Pulmonary artery endothelial cell (primary cell): ENCODE measurements at regions not wholly inside any gene's neighbourhood (a gene's known extent, or its start where the extent isn't known, plus 50 kb on each side); places are given as distances from the start of the nearest gene placed in this dataset.
"Not testable (repeated sequence)": the region's sequence is repeated elsewhere in the genome, so short reads cannot be mapped to it uniquely, and the experiment has no call there.

Experiments used
- DNase-seq: peaks from one replicate; pipeline ENCODE4 v3.0.0-alpha.2; 2011; ENCODE audit warnings: low read depth, low spot score

DNA sequence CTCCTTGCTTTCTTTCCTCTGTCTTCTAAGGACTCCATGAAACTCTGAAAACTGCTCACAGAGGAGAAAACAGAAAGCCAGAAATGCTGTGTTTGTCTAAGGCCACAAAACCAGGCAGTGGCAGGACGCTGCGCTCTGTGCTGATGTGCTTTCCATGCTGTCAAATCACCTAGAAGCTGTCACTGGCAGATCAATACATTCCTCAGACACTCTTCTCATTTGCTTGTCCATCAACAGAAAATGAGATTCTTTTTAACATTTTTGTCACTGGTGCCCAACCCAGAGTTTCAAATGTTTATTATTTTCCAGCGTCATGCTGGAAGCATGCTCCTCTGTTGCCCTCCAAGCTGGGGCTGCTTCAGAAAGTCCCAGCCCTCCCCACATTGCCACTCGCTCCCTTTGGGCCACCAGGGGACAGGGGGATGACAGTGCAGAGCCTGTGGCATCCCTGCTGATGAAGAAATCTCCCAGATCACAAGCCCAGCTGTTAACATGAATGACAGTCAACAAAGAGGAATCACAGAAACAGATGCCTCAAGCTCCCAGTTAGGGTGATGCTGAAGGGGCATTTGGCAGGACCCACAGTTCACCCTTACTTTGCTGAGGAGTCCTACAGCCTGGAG, 117.5 kb upstream of the MEIS1 start:
- DNase-seq: no peak

DNA sequence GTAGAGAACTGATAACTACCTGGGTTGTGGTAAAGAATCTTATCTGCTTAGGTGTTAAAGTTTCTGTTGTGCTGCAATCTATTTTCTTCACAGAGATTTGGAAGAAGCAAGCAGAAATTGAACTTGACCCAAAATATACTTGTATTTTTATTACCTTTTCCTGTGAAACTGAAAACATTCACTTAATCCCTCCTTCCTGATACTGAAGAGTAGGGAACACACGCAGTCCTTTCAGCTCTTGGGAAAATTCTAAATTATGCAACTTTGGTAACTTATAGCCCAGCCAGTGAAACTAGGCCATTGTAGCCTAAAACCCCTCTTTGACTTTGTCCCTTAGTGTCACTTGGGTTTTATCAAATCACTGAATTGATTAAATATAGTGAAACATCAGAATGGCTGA, 128.4 kb upstream of the MEIS1 start:
- DNase-seq: no peak

DNA sequence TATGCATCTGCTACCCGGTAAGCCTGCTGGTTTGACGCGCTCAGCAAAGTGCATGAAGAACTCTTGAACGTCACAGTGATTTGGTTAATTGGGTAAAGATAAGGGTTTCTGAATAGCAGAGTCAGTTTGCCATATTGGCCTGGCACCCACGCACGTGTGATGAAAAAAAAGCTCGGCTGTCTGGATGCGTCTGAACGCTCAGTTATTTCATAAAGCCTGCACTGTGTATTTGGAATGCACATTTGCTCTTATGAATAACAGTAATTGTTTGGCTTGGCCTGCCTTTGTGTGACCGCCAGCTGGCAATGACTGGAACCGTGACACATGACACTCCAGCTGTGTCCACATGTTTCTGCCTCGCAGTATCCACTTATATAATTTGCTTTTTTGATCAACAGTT, 129.2 kb upstream of the MEIS1 start:
- DNase-seq: no peak

DNA sequence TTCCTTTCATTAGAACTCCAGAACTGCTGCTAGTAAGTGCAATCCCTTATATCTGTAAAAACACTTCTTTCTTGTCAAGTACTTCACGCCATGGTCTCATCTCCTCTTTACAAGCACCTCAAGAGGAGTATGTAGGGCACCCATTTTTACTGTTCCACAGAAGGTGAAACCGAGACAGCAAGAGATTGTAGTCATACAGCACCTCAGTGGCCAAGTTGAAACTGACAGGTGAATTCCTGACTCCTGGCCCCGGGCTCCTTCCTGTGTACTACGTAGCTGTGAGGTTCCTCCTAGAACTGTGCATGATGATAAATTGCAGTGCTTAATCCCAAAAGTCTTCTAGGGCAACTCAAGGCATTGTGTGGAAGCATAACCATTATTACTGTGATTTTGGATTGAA, 131.5 kb upstream of the MEIS1 start:
- no peak for DNase-seq

DNA sequence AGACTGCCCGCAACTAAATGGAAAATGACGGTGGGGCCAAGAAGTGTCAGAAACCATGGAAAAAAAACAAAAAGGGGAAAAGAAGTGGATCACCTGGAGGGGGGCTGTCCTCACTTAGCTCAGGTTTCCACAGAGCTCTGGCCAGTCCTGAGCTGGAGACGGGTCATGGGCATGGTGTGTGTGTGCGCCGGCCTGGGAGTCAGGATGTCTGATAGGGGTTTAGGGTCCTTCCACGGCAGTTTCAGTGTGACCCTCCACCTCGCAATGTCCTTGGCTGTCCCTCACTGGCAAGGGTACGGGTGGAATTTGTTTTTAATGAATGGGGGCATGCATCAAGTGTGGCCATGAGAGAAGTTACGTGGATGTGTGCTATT, 133.2 kb upstream of the MEIS1 start:
- DNase-seq: no peak

DNA sequence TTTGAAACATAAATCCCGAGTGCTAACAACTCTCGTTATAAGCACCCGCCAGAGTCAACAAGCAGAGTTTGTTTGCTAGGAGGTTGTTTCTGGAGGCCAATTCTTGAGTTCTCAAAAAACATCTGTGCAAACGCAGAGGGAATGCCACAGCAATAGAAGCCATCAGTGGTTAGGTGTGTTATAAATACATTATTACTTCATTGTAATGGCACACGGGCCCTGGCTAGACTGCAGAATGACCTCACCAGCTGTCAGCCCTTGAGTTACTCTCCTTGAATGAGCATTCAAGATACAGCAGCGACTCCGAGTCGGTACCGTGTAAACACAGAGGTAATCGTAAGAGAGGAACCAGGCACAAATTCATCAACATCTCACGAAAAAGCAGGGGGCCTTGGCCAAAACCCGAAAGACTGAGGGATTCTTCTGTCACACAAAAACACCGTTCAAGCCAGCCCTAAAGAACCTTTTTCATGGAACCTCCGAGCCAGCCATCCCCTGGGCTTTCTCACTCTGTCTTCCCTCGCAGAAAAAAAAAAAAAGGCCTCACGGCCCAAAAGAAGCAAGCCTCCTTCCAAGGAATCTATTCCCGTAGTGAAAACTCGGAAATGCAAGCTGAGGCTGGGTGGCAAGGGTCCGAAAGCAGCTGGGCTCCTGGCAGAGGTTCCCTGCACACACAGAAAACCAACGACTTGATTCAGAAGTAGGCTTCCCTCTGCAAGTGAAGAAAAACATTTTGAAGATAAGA, 133.7 kb upstream of the MEIS1 start:
- no peak for DNase-seq

DNA sequence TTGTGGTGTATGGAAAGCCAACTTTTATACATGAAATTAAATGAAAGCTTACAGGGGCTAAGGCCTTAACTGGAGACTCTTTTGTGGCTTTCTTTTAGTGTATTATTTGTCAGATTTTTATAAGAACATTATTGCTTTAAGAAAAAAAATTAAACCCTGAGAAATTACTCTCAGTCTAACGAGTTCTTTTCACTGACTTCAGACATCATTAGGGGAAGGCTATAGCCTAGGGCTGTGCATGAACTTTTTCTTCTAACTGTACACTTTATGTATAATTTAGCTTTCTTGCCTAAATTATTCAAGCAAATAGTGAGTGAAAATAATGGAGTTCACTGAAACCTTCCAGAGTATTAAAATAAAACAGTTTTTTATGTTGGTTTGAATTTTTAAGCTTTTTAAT, 151.1 kb upstream of the MEIS1 start:
- no peak for DNase-seq

DNA sequence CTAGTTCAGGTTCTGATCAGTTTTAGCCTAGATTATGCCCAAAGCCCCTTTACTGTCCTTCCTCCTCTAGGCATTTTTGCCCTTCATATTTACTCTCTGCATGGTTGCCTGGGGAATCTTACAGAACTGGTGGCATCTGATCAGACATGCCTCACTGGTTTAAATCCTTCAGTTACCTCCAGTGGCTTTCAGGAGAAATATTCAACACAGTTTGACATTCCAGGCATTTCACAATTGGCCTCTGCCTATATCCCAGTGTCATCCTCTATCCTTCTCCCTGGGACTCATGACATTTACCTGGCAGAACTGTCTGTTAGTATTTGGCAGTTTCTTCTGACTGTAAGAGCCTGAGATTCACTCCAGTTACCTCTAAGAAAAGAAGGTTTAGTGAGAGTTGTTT, 152.9 kb upstream of the MEIS1 start:
- DNase-seq: no peak

DNA sequence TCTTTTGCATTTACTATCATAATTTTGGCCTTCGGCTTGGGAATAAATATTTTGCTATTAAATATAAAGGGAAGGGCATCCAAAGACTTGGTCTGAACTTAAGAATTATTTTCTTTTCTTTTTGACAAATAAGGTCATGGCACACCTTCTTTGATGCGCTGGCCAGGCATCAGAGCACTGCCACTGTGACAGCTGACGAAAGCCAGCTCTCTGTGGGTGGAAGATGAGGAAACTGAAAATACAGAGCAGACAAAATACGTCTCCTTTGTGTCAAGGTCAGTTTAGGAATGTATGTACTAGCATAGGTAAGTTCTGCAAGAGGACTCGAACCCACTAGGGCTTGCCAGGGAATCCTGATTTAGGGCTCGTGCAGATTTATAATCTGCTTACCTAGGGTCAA, 155.9 kb upstream of the MEIS1 start:
- DNase-seq: no peak

DNA sequence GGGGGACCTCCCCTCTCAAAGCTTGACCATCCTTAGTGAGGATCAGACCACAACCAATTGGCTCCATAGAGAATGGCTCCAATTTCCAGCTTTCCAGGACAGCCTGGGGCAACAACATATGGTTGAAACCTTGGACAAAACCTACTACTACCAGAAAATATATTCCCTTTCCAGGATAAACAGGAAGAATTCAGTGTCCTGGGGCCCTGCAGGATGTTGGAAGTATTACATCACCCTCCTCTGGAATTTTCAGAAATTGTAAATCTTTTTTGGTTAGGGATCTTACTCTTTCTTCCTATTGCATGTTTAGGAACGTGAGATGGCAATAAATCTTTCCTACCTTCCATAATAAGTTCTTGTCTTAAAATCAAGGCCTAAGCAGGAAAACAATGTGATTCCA, 158.9 kb upstream of the MEIS1 start:
- DNase-seq: no peak

DNA sequence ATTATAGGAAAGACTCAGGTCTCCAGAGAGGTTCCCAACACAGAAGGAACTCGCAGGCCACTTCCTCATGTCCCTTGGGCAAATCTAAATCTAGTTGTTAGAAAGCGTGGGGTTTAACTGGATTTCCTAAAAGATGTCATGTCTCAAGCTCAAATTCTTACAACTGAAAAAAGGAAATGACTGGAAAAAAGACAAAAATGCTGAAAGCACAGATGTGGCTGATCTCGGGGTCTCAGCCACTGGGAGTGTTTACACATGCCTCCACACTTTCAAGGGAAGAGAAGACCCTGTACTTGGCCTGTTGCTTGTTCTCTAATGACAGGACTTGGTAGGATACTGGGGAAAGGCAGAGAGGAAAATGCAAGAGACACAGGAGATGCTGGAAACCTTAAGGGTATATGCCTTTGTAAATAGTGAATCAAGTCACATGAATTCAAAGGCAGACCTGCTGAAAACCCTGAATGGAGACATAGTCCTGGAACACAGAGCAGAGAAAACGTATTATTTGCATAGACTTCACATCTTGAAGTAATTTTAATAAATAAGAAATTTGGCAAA, 160.9 kb upstream of the MEIS1 start:
- DNase-seq: no peak

DNA sequence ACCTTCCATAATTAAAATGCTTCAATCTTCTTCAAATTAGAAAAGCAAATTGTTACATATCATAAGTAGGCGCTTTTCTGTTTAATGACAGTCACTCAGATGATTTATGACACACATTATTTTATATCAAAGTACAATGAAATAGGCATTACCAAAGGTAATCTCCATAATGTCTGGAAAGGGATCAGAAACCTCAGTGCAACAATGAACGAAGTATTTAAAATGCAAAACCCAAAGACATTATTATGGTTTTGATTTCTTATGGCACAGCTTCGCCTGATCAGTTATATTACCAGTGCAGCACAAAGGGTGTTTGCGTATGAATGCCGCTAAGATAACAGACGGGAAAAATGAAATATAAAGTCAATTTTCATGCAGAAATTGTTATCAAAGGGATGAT, 162.2 kb upstream of the MEIS1 start:
- DNase-seq: no peak

DNA sequence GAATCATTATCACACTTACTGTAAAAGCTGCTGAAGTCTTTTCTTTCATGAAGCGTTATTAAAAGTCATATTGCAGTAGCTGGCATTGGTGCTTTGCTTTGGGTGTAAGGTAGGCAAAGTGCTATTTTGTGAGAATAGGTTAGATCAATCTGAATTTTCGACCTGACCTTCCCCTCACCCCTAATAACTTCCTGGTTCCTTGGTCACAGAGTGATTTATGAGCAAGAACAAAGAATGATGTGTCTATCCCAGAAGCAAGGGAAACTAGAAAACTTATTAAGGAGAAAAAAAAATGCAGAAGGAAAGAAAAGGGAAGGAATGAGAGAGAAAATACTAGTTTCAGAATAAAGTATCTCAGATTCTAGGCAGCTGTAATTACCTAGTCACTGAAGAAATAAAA, 163.1 kb upstream of the MEIS1 start:
- no peak for DNase-seq

DNA sequence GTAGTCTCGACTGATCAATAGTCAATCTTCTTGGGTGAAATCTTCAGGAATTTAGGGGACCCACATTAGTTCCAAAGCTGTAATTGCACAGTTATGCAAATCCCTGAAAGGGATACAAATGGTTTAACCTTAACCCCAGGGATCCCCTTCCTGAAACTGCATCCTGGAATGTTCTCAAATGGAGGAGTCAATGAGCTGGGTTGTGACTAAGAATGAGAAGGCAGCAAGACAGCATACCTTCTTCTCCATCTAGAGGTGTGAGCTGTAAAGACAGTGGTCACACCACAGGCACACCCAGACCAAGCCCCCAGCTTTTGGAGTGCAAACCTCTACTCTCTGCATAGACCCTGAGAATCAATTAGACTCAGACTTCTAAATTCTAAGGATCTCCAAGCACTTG, 164.7 kb upstream of the MEIS1 start:
- DNase-seq: no peak

DNA sequence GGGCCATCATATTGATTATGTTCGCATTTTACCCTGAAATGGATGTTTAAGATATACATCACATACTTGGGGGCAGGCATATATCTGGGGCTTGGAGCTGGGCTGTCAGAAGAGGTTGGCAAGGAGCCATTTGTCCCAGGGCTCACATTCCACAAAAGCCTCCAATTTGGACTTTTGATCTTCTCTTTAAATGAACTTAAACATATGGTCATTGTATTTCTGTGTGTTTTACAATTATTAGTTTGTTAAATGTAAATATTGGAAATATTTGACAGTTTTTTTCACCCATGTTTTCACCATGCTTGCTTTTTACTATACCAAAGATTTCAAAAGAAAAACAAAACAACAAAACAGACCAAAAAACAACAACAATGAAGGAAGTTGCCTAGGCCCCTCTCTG, 165.8 kb upstream of the MEIS1 start:
- no peak for DNase-seq

DNA sequence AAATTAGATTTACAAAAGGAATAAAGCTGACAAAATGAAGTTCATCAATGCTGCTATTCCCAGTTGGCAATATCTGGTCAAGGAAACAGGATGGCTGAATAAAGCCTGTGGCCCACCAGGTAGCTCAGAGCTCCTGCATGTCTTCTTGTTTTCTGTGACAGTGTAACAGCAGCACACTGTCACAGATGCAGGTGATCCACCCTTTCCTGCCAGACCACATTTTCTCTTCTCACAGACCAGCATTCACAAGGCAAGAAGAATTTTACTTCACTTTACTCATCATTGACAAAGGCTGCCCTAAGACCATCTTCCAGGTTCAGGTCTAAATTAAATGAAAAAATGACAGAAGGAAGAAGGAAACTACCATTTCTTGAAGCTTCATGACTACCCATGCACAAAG, 166.2 kb upstream of the MEIS1 start:
- no peak for DNase-seq

DNA sequence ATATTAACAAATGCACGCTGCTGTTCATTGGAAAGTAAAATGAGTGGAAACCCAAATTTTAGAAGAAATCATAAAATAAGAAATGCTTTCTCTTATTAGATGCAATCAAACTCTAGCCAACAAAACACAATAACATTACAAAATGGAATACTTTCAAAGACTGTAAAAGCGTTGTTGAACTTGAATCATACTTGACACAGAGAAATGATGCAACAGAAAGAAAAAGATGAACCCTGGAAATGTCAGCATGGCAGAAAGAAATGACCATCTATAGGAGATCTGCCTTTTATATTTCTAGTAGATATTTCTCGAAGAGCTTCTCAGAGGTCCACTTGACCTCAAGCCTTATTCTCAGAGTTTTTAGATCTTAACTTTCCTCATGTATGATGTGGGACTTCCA, 170.6 kb upstream of the MEIS1 start:
- no peak for DNase-seq

DNA sequence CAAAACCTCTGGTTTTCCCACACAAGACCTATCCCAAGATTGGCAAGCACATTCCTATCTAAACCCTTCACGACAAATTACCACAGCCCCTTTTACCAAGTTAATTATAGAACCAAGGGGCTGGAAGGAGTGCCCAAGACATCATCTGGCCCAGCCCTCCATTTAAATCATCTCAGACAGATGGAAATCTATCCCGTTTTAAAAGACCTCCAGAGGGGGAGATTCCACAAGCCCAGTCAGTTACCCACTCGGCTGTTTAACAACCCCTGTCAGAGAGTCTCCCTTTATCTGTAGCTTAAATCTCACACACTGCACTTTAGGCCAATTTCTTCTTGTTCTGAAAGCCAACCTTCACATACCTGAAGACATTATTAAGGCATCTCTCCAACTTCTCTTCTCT, 179.1 kb upstream of the MEIS1 start:
- DNase-seq: no peak

DNA sequence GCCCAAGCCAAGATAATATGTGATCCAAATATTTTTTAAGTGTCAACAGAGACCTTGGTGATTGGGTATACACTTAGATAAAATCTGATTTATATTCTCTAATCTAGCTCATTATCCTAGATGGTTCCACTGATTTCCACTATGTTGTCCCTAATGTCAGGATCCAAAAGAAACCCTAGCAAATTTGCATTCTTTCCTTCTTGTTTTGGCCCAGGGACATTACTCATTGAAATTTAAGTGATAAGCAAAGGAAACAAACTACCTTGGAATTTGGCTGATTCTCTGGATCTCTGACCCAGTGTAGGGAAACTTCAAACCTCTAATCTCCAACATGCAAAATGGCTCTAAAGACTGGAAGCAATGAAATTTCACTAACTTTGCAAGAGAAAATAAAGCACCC, 179.8 kb upstream of the MEIS1 start:
- DNase-seq: no peak

DNA sequence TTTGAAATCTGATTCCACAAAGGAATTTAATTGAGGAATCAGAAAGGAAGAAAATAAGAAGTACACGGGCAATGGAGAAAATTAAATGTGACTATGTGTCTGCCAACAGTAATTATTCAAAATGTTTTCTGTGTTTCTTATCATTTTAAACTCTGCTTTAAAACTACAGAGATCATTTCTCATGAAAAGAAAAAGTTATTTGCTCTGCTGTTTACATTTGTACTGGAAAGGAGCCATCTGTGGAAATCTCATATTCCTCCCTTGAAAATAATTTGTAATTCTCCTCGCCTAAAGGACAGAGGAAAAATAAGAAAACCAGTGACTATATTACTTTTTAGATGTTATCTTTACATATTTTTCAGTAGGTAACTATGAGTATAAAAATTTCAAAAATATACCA, 181.9 kb upstream of the MEIS1 start:
- no peak for DNase-seq

DNA sequence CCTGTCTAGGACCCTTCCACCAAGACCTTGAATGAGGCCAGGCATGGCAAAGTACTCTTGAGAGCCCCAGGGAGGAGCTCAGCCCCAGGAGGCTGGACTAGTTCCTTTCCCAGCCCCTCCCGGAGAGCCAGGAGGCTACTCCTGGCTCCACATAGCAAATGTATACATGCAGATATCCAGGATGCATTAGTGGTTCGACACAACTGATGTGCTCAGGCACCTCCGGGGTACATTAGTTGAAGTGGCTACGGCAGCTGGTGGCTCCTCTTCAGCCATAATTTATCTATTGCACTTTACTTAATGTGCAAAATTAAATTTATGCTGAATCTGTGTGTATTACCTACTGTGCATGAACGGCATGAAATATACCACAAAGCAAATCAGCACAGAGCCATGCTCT, 182.8 kb upstream of the MEIS1 start:
- no peak for DNase-seq

DNA sequence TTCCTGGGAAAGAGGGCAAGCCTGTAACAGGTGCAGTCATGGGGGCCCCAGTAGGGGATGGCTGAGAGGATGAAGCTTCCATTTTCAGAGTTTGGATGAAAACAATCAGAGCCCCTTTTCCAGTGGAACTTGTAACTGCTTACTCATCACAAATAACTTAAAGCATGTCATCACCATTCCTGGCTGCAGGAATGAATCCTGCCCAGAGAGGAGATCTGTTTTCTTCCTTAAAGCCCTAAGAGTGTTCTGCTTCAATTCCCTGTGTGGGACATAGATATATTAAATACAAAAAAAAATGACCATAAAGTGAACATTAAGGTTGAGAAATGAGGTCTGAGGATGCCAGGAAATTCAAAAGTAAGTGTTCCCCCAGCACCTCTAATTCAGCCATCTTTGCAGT, 183.4 kb upstream of the MEIS1 start:
- DNase-seq: no peak

DNA sequence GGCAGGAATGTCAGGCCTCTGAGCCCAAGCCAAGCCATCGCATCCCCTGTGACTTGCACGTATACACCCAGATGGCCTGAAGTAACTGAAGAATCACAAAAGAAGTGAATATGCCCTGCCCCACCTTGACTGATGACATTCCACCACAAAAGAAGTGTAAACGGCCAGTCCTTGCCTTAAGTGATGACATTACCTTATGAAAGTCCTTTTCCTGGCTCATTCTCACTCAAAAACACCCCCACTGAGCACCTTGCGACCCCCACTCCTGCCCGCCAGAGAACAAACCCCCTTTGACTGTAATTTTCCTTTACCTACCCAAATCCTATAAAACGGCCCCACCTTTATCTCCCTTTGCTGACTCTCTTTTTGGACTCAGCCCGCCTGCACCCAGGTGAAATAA, 185.8 kb upstream of the MEIS1 start:
- not testable (repeated sequence) for DNase-seq
